HepG2 (cell line): ENCODE measurements at regions not wholly inside any gene's neighbourhood (a gene's known extent, or its start where the extent isn't known, plus 50 kb on each side); places are given as distances from the start of the nearest gene placed in this dataset.

Source experiments
- ATAC-seq: fragments of 200-7000 bp; cut with Tn5 transposase; 3 replicates; pipeline ENCODE4 v1.9.1; 2020; ENCODE audit warnings: mild to moderate bottlenecking, moderate library complexity
- BruUV-seq: library from RNA; stranded (reverse); fragments of 400-500 nt; replicated peaks from 2 replicates; lab custom pipeline; 2021; lab: Mats Ljungman, UMichigan
- CTCF ChIA-PET: fragments of 300-600 bp; formaldehyde crosslinking; extraction: SDS; loops from one replicate; lab custom pipeline; 2021; ENCODE audit warnings: low total read pairs, inconsistent platforms, low intra/inter-chr PET ratio; lab: Yijun Ruan, JAX
- POLR2A ChIA-PET: fragments of 350-600 bp; sonication (Branson Sonifier 250); formaldehyde crosslinking; loops from one replicate; lab custom pipeline; 2020; ENCODE audit warnings: antibody characterized with exemption, inconsistent platforms; lab: Yijun Ruan, JAX
- DNase-seq: peaks from one replicate; pipeline ENCODE4 v3.0.0-alpha.2; 2015; ENCODE audit warnings: low spot score
- FAIRE-seq: peaks from 3 replicates; lab custom pipeline; 2011; peaks lifted over from hg19 to GRCh38; lab: Jason Lieb, UNC
- H2AFZ ChIP-seq: one replicate; pipeline ENCODE4 v1.6.1; 2011; ENCODE audit warnings: low read length, inconsistent platforms
- H3K27ac ChIP-seq: fragments of 300-600 bp; 3 replicates; pipeline ENCODE4 v1.8.0; 2011; ENCODE audit warnings: mixed run types, mild to moderate bottlenecking, mixed read lengths, low read length, inconsistent platforms; ENCODE audit not compliant: insufficient read depth; ENCODE audit errors: extremely low read length
- H3K27me3 ChIP-seq, 2 experiments: fragments of 200-600 bp in 1 of 2; 2 replicates in 1 of 2; 3 replicates in 1 of 2; pipeline versions ENCODE4 v1.6.0 to v1.8.0; 2011; ENCODE audit warnings: low read length in 2 of 2, mild to moderate bottlenecking in 2 of 2, moderate library complexity in 2 of 2, inconsistent platforms in 1 of 2; ENCODE audit not compliant: insufficient read depth in 2 of 2, control insufficient read depth in 1 of 2
- H3K36me3 ChIP-seq, 2 experiments: fragments of 200-600 bp in 1 of 2; replicated peaks in 1 of 2; 2 replicates in 1 of 2; 3 replicates in 1 of 2; pipeline versions ENCODE4 v1.5.1 to v1.8.0; 2011; ENCODE audit warnings: low read length in 2 of 2, inconsistent platforms in 1 of 2; ENCODE audit not compliant: insufficient read depth in 2 of 2, control insufficient read depth in 1 of 2
- H3K4me1 ChIP-seq: 2 replicates; pipeline ENCODE4 v1.5.1; 2012; ENCODE audit warnings: low read length, inconsistent platforms; ENCODE audit not compliant: insufficient read depth
- H3K4me2 ChIP-seq: 2 replicates; pipeline ENCODE4 v1.6.0; 2011; ENCODE audit warnings: low read depth, low read length, inconsistent platforms
- H3K4me3 ChIP-seq, 3 experiments: fragments of 200-600 bp in 1 of 3; sonication (generic), shearing (Covaris generic) in 1 of 3; replicated peaks in 1 of 3; 2 replicates each; pipeline ENCODE4 v1.5.1; 2011 to 2016; ENCODE audit warnings: low read length in 3 of 3, inconsistent platforms in 2 of 3, low read depth in 2 of 3, mild to moderate bottlenecking in 2 of 3, control low read depth in 1 of 3, mixed read lengths in 1 of 3; ENCODE audit not compliant: insufficient read depth in 1 of 3
- H3K79me2 ChIP-seq: one replicate; pipeline ENCODE4 v1.6.1; 2011; ENCODE audit warnings: low read length, inconsistent platforms; ENCODE audit not compliant: insufficient read depth
- H3K9ac ChIP-seq: 2 replicates; pipeline ENCODE4 v1.6.0; 2011; ENCODE audit warnings: mild to moderate bottlenecking, low read depth, low read length, inconsistent platforms; ENCODE audit not compliant: insufficient read depth
- H3K9me3 ChIP-seq: 2 replicates; pipeline ENCODE4 v1.5.1; 2012; ENCODE audit warnings: mild to moderate bottlenecking, low read length
- H4K20me1 ChIP-seq: 2 replicates; pipeline ENCODE4 v1.6.0; 2011; ENCODE audit warnings: inconsistent platforms, mild to moderate bottlenecking, low read length, moderate library complexity; ENCODE audit not compliant: insufficient read depth
- BCL6 ChIP-seq: IDR thresholded peaks from 2 replicates; pipeline ENCODE4 v1.6.1; 2016; ENCODE audit warnings: missing genetic modification reagents, missing compliant biosample characterization
- CREM ChIP-seq, 2 experiments: sonication (generic) in 1 of 2; formaldehyde crosslinking in 1 of 2; IDR thresholded peaks; 2 replicates each; pipeline versions ENCODE4 v1.4.0 to v1.6.1; 2016 to 2020; ENCODE audit warnings: antibody characterized with exemption in 1 of 2, mild to moderate bottlenecking in 1 of 2, missing genetic modification reagents in 1 of 2
- GLI4 ChIP-seq: sonication (generic); formaldehyde crosslinking; IDR thresholded peaks from 2 replicates; pipeline ENCODE4 v1.5.1; 2020; ENCODE audit warnings: missing genetic modification reagents, mild to moderate bottlenecking, moderate library complexity, borderline replicate concordance
- HNRNPK ChIP-seq: fragments of 200-400 bp; formaldehyde crosslinking; IDR thresholded peaks from 2 replicates; pipeline ENCODE4 v1.6.1; 2018; ENCODE audit warnings: low read length, low read depth, moderate library complexity, mild to moderate bottlenecking; ENCODE audit not compliant: poor library complexity, severe bottlenecking
- HOMEZ ChIP-seq: IDR thresholded peaks from 2 replicates; pipeline ENCODE4 v1.6.1; 2016; ENCODE audit warnings: low read depth
- HOXA3 ChIP-seq: sonication (generic); formaldehyde crosslinking; IDR thresholded peaks from 2 replicates; pipeline ENCODE4 v1.5.0; 2020; ENCODE audit warnings: missing genetic modification reagents
- IRF1 ChIP-seq: sonication (generic); formaldehyde crosslinking; IDR thresholded peaks from 2 replicates; pipeline ENCODE4 v1.4.0; 2020; ENCODE audit warnings: low read depth, mild to moderate bottlenecking, missing genetic modification reagents
- MAFK ChIP-seq, 2 experiments: IDR thresholded peaks in 1 of 2; conservative IDR thresholded peaks in 1 of 2; 2 replicates each; pipeline ENCODE4 v1.6.1; 2011; ENCODE audit warnings: improper control_type of control experiment in 2 of 2, low read length in 2 of 2
- MATR3 ChIP-seq: sonication (generic); formaldehyde crosslinking; IDR thresholded peaks from 2 replicates; pipeline ENCODE4 v1.4.0; 2020; ENCODE audit warnings: missing genetic modification reagents
- MEF2D ChIP-seq: sonication (generic); formaldehyde crosslinking; IDR thresholded peaks from 2 replicates; pipeline ENCODE4 v1.5.1; 2020; ENCODE audit warnings: mild to moderate bottlenecking, missing genetic modification reagents
- NONO ChIP-seq, 2 experiments: fragments of 450-650 bp in 1 of 2; sonication (generic) in 1 of 2; formaldehyde crosslinking in 1 of 2; IDR thresholded peaks in 1 of 2; conservative IDR thresholded peaks in 1 of 2; 2 replicates each; pipeline versions ENCODE4 v1.6.1 to v1.8.0; 2017 to 2022; ENCODE audit warnings: mild to moderate bottlenecking in 1 of 2, missing genetic modification reagents in 1 of 2, moderate library complexity in 1 of 2
- SAP130 ChIP-seq: IDR thresholded peaks from 2 replicates; pipeline ENCODE4 v1.6.1; 2016; ENCODE audit warnings: low read depth
- ZNF280B ChIP-seq: sonication (generic); formaldehyde crosslinking; IDR thresholded peaks from 2 replicates; pipeline ENCODE4 v1.5.0; 2020; ENCODE audit warnings: missing genetic modification reagents, mild to moderate bottlenecking, borderline replicate concordance
- ZNF317 ChIP-seq: sonication (generic); formaldehyde crosslinking; IDR thresholded peaks from 2 replicates; pipeline ENCODE4 v1.5.0; 2020; ENCODE audit warnings: mild to moderate bottlenecking, missing genetic modification reagents
- ZNF354B ChIP-seq: sonication (generic); formaldehyde crosslinking; IDR thresholded peaks from 2 replicates; pipeline ENCODE4 v1.8.0; 2022; ENCODE audit warnings: mild to moderate bottlenecking, missing genetic modification reagents
- ZNF749 ChIP-seq: sonication (generic); formaldehyde crosslinking; IDR thresholded peaks from 2 replicates; pipeline ENCODE4 v1.8.0; 2022; ENCODE audit warnings: mild to moderate bottlenecking, missing genetic modification reagents, moderate library complexity, borderline replicate concordance
- WGBS: methylation state at CpG from one replicate; pipeline ENCODE4 v1.1.6; 2017; ENCODE audit warnings: low lambda C conversion rate; 5-methylcytosine and 5-hydroxymethylcytosine counted together
- in situ Hi-C: cut with HindIII; loops from 2 replicates; pipeline ENCODE4 v1.10.0; 2017; ENCODE audit warnings: low pct_unique_long_range_greater_than_20kb; ENCODE audit not compliant: extremely low pct_ligation_motif_present
- intact Hi-C: fragments of 100-400 bp; cut with micrococcal nuclease; formaldehyde crosslinking; loops from one replicate; pipeline ENCODE4 v1.10.0; 2022; ENCODE audit not compliant: unreplicated experiment
- TF ChIP-seq, protein P1 (sequence below): sonication (generic); formaldehyde crosslinking; IDR thresholded peaks from 2 replicates; pipeline ENCODE4 v1.4.0; 2020; ENCODE audit warnings: mild to moderate bottlenecking, missing genetic modification reagents
- TF ChIP-seq, protein P2 (sequence below): sonication (generic); formaldehyde crosslinking; IDR thresholded peaks from 2 replicates; pipeline ENCODE4 v1.5.1; 2020; ENCODE audit warnings: missing genetic modification reagents, mild to moderate bottlenecking, borderline replicate concordance

DNA sequence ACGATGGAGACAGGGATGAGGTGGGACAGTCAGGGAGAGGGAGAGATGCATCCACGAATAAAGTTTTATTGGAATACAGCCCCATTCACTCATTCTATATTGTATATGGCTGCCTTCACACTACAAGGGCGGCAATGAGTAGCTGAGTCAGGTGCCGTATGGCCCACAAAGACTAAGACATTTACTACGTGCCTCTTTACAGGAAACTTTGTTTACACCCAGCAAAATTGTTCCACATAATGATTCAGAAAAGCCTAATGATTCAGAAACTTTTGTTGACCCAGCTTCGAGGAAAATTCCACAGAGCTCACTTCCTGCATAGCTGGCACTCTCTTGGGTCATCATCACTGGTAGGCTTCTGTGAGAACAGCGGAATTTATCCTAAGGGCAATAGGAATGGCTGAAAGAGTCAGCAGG lies 87.3 kb upstream of the PEG3 start:
- Histone ChIP-seq H3K36me3 (no peaks in the 10 kb centered on the region), H3K79me2 (no peaks in the 10 kb centered on the region), H3K4me2 (peak overlapping the region; percentile 44), H3K4me1 (peaks cover 76% of the 10 kb centered on the region), H3K9me3 (peaks cover 9% of the 10 kb centered on the region; the same call in 1 of the 2 replicates), H3K9ac (peak overlapping the region; percentile 52), H3K4me3 (no peak overlapping the region), H3K27ac (peak overlapping the region; percentile 75), H2AFZ (no peak overlapping the region), H4K20me1 (no peaks in the 10 kb centered on the region), H3K27me3 (no peaks in the 10 kb centered on the region)
- WGBS: 33% methylated on average over 7 of the region's 7 CpGs
- peak; percentile 80 for DNase-seq
- ATAC-seq: peak; percentile 61
- intact Hi-C loops (loop anchor here (1.0 kb wide), 1 partner anchor 9 kb away; no protein-coding TSS in a partner anchor), in situ Hi-C loops (no loop called here)
- no TSS peak for BruUV-seq
- no peak for FAIRE-seq
- POLR2A ChIA-PET: interaction anchor here (0.6 to 2.7 kb wide), 11 partner anchors 10 to 156 kb away, joined by 3 to 17 read pairs (median 4); no protein-coding TSS in a partner anchor
- CTCF ChIA-PET: no interaction called here
- TF ChIP-seq SAP130 (CRISPR knock-in tag) (peak; percentile 43; the same call in 1 of the 2 replicates), GLI4 (CRISPR knock-in tag) (no peak), CREM (IDR thresholded peaks at IDR 0.05) (peak; percentile 49), CREM (CRISPR knock-in tag; IDR thresholded peaks at IDR 0.05) (no peak), MEF2D (CRISPR knock-in tag) (peak; percentile 46), NONO (IDR thresholded peaks at IDR 0.05) (no peak), NONO (CRISPR knock-in tag; conservative IDR thresholded peaks at IDR 0.05) (0 out of 2 replicates have a peak, but pooled peaks have one; percentile 24), IRF1 (no peak), BCL6 (CRISPR knock-in tag) (peak; percentile 97), HOMEZ (CRISPR knock-in tag) (peak; percentile 56; the same call in 1 of the 2 replicates), ZNF317 (CRISPR knock-in tag) (0 out of 2 replicates have a peak, but pooled peaks have one; percentile 2), ZNF354B (CRISPR knock-in tag) (no peak), ZNF280B (CRISPR knock-in tag) (no peak), HOXA3 (CRISPR knock-in tag) (no peak), HNRNPK (no peak), ZNF749 (CRISPR knock-in tag) (no peak), MATR3 (CRISPR knock-in tag) (no peak), MAFK (conservative IDR thresholded peaks at IDR 0.05 in 1 of 2, IDR thresholded peaks at IDR 0.05 in 1 of 2; ENCODE audit: low read length in 2 of 2) (peak; percentile 18 to 47; a peak in 2 of 4 replicates)
- TF ChIP-seq, protein P1, sequence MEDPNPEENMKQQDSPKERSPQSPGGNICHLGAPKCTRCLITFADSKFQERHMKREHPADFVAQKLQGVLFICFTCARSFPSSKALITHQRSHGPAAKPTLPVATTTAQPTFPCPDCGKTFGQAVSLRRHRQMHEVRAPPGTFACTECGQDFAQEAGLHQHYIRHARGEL (CRISPR knock-in tag): no peak
- TF ChIP-seq, protein P2, sequence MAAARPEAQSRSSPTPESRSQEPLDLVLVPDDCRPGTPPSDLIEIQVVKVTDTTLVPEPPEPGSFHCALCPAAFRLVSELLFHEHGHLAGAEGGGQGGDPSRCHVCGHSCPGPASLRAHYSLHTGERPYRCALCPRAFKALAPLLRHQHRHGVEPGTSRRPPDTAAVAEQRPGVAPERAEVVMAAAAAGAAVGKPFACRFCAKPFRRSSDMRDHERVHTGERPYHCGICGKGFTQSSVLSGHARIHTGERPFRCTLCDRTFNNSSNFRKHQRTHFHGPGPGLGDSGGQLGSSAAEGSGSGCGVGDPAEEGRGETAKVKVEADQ (CRISPR knock-in tag): no peak
